Stomach (tissue), 8 donors: ENCODE measurements at regions not wholly inside any gene's neighbourhood (a gene's known extent, or its start where the extent isn't known, plus 50 kb on each side); places are given as distances from the start of the nearest gene placed in this dataset.
A peak's percentile ranks its signal among the peaks of the same experiment; 100 is the strongest.

Experiments used
- DNase-seq, 2 donors: peaks; one replicate each; pipeline versions ENCODE4 v3.0.0 to v3.0.0-alpha.2; 2013 to 2019
- H3K27ac ChIP-seq, 5 donors: fragments of 200-600 bp in 4 of 5; sonication (generic) in 4 of 5; one replicate each; pipeline ENCODE4 v1.5.1; 2013 to 2019; ENCODE audit warnings: mild to moderate bottlenecking in 1 of 5, moderate library complexity in 1 of 5
- H3K27me3 ChIP-seq, 3 donors: fragments of 200-600 bp; sonication (generic); one replicate each; pipeline ENCODE4 v1.5.1; 2017 to 2019; ENCODE audit warnings: mixed run types in 1 of 3
- H3K36me3 ChIP-seq, 4 donors: fragments of 200-600 bp; sonication (generic); 1 replicate in 3 of 4; 2 replicates in 1 of 4; pipeline ENCODE4 v1.5.1; 2016 to 2019
- H3K4me1 ChIP-seq, 4 donors: fragments of 200-600 bp; sonication (generic); one replicate each; pipeline ENCODE4 v1.5.1; 2016 to 2019
- H3K4me3 ChIP-seq, 4 donors: fragments of 200-600 bp; sonication (generic) in 3 of 4; one replicate each; pipeline ENCODE4 v1.5.1; 2016 to 2019; ENCODE audit warnings: mild to moderate bottlenecking in 1 of 4
- H3K9me3 ChIP-seq, 4 donors: fragments of 200-600 bp; sonication (generic); one replicate each; pipeline ENCODE4 v1.5.1; 2016 to 2019
- CTCF ChIP-seq, 7 experiments: fragments of 450-650 bp in 4 of 7; fragments of 200-600 bp in 3 of 7; sonication (generic) in 3 of 7; IDR thresholded peaks; one replicate each; pipeline ENCODE4 v1.5.1; 2016 to 2019; ENCODE audit warnings: antibody characterized with exemption in 7 of 7, control low read depth in 2 of 7, mild to moderate bottlenecking in 1 of 7
- EP300 ChIP-seq: sonication (generic); formaldehyde crosslinking; IDR thresholded peaks from one replicate; pipeline ENCODE4 v1.6.1; 2017; ENCODE audit warnings: antibody characterized with exemption
- POLR2A ChIP-seq, 4 donors: fragments of 450-650 bp; IDR thresholded peaks; one replicate each; pipeline ENCODE4 v1.6.1; 2016; ENCODE audit warnings: antibody characterized with exemption in 4 of 4, control low read depth in 2 of 4, mild to moderate bottlenecking in 1 of 4, moderate library complexity in 1 of 4
- POLR2AphosphoS5 ChIP-seq, 3 donors: sonication (generic); formaldehyde crosslinking; IDR thresholded peaks; one replicate each; pipeline ENCODE4 v1.6.1; 2016; ENCODE audit warnings: antibody characterized with exemption in 3 of 3
- WGBS, 5 donors: extraction: QIAGEN DNeasy Blood & Tissue Kit in 3 of 5; methylation state at CpG; one replicate each; pipeline versions ENCODE4 v1.1.5 to v1.1.7; 2013 to 2018; 5-methylcytosine and 5-hydroxymethylcytosine counted together
- intact Hi-C: fragments of 100-400 bp; cut with DNase I; formaldehyde crosslinking; loops from one replicate; pipeline ENCODE4 v1.15.1; 2023; ENCODE audit warnings: low total_unique reads
- donor health status: healthy with polysubstance abuse.
- donor health status: Bipolar disorder and iron deficiency.
- donor health status: healthy.

- 81 to 87% (median 85%) methylated on average over 8 of the region's 8 CpGs for WGBS, 5 donors
- no peak for TF ChIP-seq EP300
- no peak for TF ChIP-seq POLR2A (IDR thresholded peaks at IDR 0.05)
- no peak for TF ChIP-seq POLR2AphosphoS5 (IDR thresholded peaks at IDR 0.05)
- TF ChIP-seq CTCF (IDR thresholded peaks at IDR 0.05) = no peak
- no peak overlapping the region for H3K27ac ChIP-seq
- no peak overlapping the region for H3K4me3 ChIP-seq
- H3K9me3 ChIP-seq = no peaks in the 10 kb centered on the region
- no peaks in the 10 kb centered on the region for H3K27me3 ChIP-seq
- H3K36me3 ChIP-seq = no peaks in the 10 kb centered on the region
- intact Hi-C loops = no loop called here
- H3K4me1 ChIP-seq = peaks cover 0 to 9% (median 0%) of the 10 kb centered on the region in 4 donors
- no peak for DNase-seq
Observed at GRCh38 chr4:188821500-188821899, 682.3 kb downstream of the TRIML1 start.

GRCh38 chr4:188822698-188823097, 683.5 kb downstream of the TRIML1 start:
- no peak overlapping the region for H3K4me3 ChIP-seq
- WGBS, 5 donors = 48 to 70% (median 58%) methylated on average over 2 of the region's 2 CpGs
- no peaks in the 10 kb centered on the region for H3K36me3 ChIP-seq
- intact Hi-C loops = no loop called here
- no peaks in the 10 kb centered on the region for H3K27me3 ChIP-seq
- H3K4me1 ChIP-seq = peaks cover 0 to 16% (median 0%) of the 10 kb centered on the region in 4 donors
- H3K9me3 ChIP-seq = no peaks in the 10 kb centered on the region
- DNase-seq = no peak
- no peak overlapping the region for H3K27ac ChIP-seq
- TF ChIP-seq CTCF (IDR thresholded peaks at IDR 0.05) (no peak), POLR2A (IDR thresholded peaks at IDR 0.05) (no peak), POLR2AphosphoS5 (IDR thresholded peaks at IDR 0.05) (no peak), EP300 (no peak)

GRCh38 chr4:188824553-188824952, 685.3 kb downstream of the TRIML1 start:
- H3K4me1 ChIP-seq = peaks cover 0 to 16% (median 3%) of the 10 kb centered on the region in 4 donors
- H3K27ac ChIP-seq = no peak overlapping the region
- no peak overlapping the region for H3K4me3 ChIP-seq
- intact Hi-C loops = no loop called here
- WGBS, 5 donors = 96 to 98% (median 97%) methylated on average over 17 of the region's 17 CpGs
- no peaks in the 10 kb centered on the region for H3K36me3 ChIP-seq
- TF ChIP-seq POLR2AphosphoS5 (IDR thresholded peaks at IDR 0.05) (no peak), EP300 (no peak), CTCF (IDR thresholded peaks at IDR 0.05) (no peak), POLR2A (IDR thresholded peaks at IDR 0.05) (no peak)
- H3K9me3 ChIP-seq = no peaks in the 10 kb centered on the region
- no peaks in the 10 kb centered on the region for H3K27me3 ChIP-seq
- DNase-seq = no peak

GRCh38 chr4:188826393-188826792, 687.2 kb downstream of the TRIML1 start:
- Histone ChIP-seq H3K9me3 (no peaks in the 10 kb centered on the region), H3K27ac (peak overlapping the region in 1 of 5 donors; percentile 17), H3K4me1 (peaks cover 0 to 16% (median 3%) of the 10 kb centered on the region in 4 donors), H3K4me3 (no peak overlapping the region), H3K36me3 (no peaks in the 10 kb centered on the region), H3K27me3 (no peaks in the 10 kb centered on the region)
- intact Hi-C loops = no loop called here
- DNase-seq = no peak
- TF ChIP-seq CTCF (IDR thresholded peaks at IDR 0.05) = no peak
- TF ChIP-seq POLR2AphosphoS5 (IDR thresholded peaks at IDR 0.05) = no peak
- no peak for TF ChIP-seq EP300
- no peak for TF ChIP-seq POLR2A (IDR thresholded peaks at IDR 0.05)
